HL-60 (cell line): ENCODE measurements at regions not wholly inside any gene's neighbourhood (a gene's known extent, or its start where the extent isn't known, plus 50 kb on each side); places are given as distances from the start of the nearest gene placed in this dataset.
"Not testable (repeated sequence)": the region's sequence is repeated elsewhere in the genome, so short reads cannot be mapped to it uniquely, and the experiment has no call there.

Source experiments
- DNase-seq, 2 experiments: peaks; one replicate each; pipeline ENCODE4 v3.0.0-alpha.2; 2010 to 2020; ENCODE audit warnings: low read depth in 1 of 2, low spot score in 1 of 2
- H3K27ac ChIP-seq: fragments of 250-450 bp; sonication (Bioruptor Pico); replicated peaks from 2 replicates; pipeline ENCODE4 v1.5.1; 2020; ENCODE audit warnings: mild to moderate bottlenecking, moderate library complexity
- H3K27me3 ChIP-seq: fragments of 250-450 bp; sonication (Bioruptor Pico); 2 replicates; pipeline ENCODE4 v1.5.1; 2021; ENCODE audit warnings: mild to moderate bottlenecking, moderate library complexity; ENCODE audit not compliant: insufficient read depth, poor library complexity, severe bottlenecking
- H3K4me3 ChIP-seq: replicated peaks from 2 replicates; pipeline ENCODE4 v1.5.1; 2011; ENCODE audit warnings: mild to moderate bottlenecking, control low read depth, low read length; ENCODE audit not compliant: insufficient read depth
- CTCF ChIP-seq: IDR thresholded peaks from one replicate; pipeline ENCODE4 v1.5.1; 2011; ENCODE audit warnings: low read length, control low read depth, inconsistent platforms; ENCODE audit not compliant: insufficient read depth
- GABPA ChIP-seq: IDR thresholded peaks from 2 replicates; pipeline ENCODE4 v1.6.1; 2012; ENCODE audit warnings: low read depth
- POLR2AphosphoS5 ChIP-seq: IDR thresholded peaks from 2 replicates; pipeline ENCODE4 v1.6.1; 2012; ENCODE audit warnings: low read depth
- REST ChIP-seq: IDR thresholded peaks from 2 replicates; pipeline ENCODE4 v1.6.1; 2012; ENCODE audit warnings: low read depth; ENCODE audit not compliant: insufficient replicate concordance
- SPI1 ChIP-seq: IDR thresholded peaks from 2 replicates; pipeline ENCODE4 v1.6.1; 2012; ENCODE audit warnings: low read depth, mild to moderate bottlenecking, borderline replicate concordance

- no peak for TF ChIP-seq CTCF
- TF ChIP-seq GABPA = no peak
- no peak for TF ChIP-seq REST
- TF ChIP-seq SPI1 = no peak
- TF ChIP-seq POLR2AphosphoS5 = no peak
- DNase-seq = no peak
- Histone ChIP-seq H3K4me3 (no peak overlapping the region), H3K27ac (no peak overlapping the region), H3K27me3 (no peaks in the 10 kb centered on the region)
Observed at GRCh38 chr3:4247391-4247790, 55.8 kb upstream of the SETMAR start.

GRCh38 chr3:4250064-4250463, 53.1 kb upstream of the SETMAR start:
- Histone ChIP-seq H3K27ac (no peak overlapping the region), H3K27me3 (no peaks in the 10 kb centered on the region), H3K4me3 (no peak overlapping the region)
- no peak for DNase-seq
- TF ChIP-seq POLR2AphosphoS5 = no peak
- no peak for TF ChIP-seq SPI1
- TF ChIP-seq CTCF = no peak
- no peak for TF ChIP-seq REST
- TF ChIP-seq GABPA = no peak

GRCh38 chr3:4251412-4251811, 51.8 kb upstream of the SETMAR start:
- Histone ChIP-seq H3K27me3 (no peaks in the 10 kb centered on the region), H3K4me3 (no peak overlapping the region), H3K27ac (no peak overlapping the region)
- no peak for DNase-seq
- TF ChIP-seq GABPA = no peak
- TF ChIP-seq POLR2AphosphoS5 = no peak
- TF ChIP-seq REST = no peak
- TF ChIP-seq SPI1 = no peak
- no peak for TF ChIP-seq CTCF

GRCh38 chr3:4253072-4253832, 49.9 kb upstream of the SETMAR start:
- not testable (repeated sequence) for DNase-seq, H3K27ac ChIP-seq, H3K27me3 ChIP-seq, H3K4me3 ChIP-seq
